ENCODE measurements at regions not wholly inside any gene's neighbourhood (a gene's known extent, or its start where the extent isn't known, plus 50 kb on each side); places are given as distances from the start of the nearest gene placed in this dataset.

DNA sequence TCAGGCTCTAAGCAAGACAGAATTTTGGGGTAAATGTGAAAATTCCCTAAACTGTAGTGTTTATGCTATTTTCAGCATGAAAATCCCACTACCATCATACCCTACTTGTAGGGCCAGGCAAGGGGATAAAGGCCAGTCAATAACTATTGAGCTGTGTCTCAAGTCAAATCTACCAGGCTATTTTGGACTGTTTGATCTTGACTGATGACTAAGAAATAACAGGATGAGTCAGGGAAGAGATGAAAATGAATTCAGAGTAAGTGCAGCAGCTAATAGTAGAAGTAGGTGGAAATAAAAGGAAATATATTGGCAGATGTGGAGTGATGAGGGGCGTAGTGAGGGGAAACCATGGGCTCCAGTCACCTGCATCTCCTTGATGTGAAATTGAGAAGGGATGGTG lies 225.8 kb upstream of the PHYHIPL start (continued):
- no peak for TF ChIP-seq REST (IDR thresholded peaks at IDR 0.05; ENCODE audit: low read depth, low read length)

GRCh38 chr10:58951087-58951486 lies 225.4 kb upstream of the PHYHIPL start:
- WGBS (ENCODE audit: low lambda C conversion rate), result 80% methylated on average over 1 of the region's 1 CpG
- Histone ChIP-seq H3F3A (replicated peaks; ENCODE audit: insufficient read depth) (no peaks in the 10 kb centered on the region), H3K4me3 (ENCODE audit: low read depth in 2 of 2, low read length in 1 of 2) (no peak overlapping the region), H3K9ac (no peak overlapping the region), H3K4me1 (ENCODE audit: control insufficient read depth in 1 of 2, insufficient read depth in 2 of 2, low read depth in 1 of 2, low read length in 1 of 2) (peaks cover 0 to 2% of the 10 kb centered on the region in 2 experiments; a peak in 2 of 4 replicates), H4K20me1 (ENCODE audit: insufficient read depth) (no peaks in the 10 kb centered on the region), H3K36me3 (replicated peaks in 1 of 2; ENCODE audit: control insufficient read depth in 1 of 2, insufficient read depth in 2 of 2, low read length in 1 of 2) (no peaks in the 10 kb centered on the region), H3K79me2 (ENCODE audit: insufficient read depth) (no peaks in the 10 kb centered on the region), H3K9me3 (no peaks in the 10 kb centered on the region), H3K4me2 (no peak overlapping the region), H3K9me2 (no peaks in the 10 kb centered on the region), H2AFZ (ENCODE audit: low read depth) (no peak overlapping the region), H3K27ac (ENCODE audit: low read depth in 2 of 2, low read length in 1 of 2) (no peak overlapping the region), H3K27me3 (ENCODE audit: insufficient read depth) (no peaks in the 10 kb centered on the region)
- TF ChIP-seq EZH2phosphoT487 (IDR thresholded peaks at IDR 0.05; ENCODE audit: borderline replicate concordance, low read depth) (no peak), MXI1 (IDR thresholded peaks at IDR 0.05; ENCODE audit: low read depth, low read length) (no peak), RXRA (IDR thresholded peaks at IDR 0.05; ENCODE audit: borderline replicate concordance, low read depth) (no peak), RCOR1 (IDR thresholded peaks at IDR 0.05; ENCODE audit: low read length) (no peak), SMC3 (IDR thresholded peaks at IDR 0.05; ENCODE audit: low read depth, low read length) (no peak), CHD2 (IDR thresholded peaks at IDR 0.05; ENCODE audit: low read length, partially characterized antibody) (no peak), POLR2AphosphoS5 (IDR thresholded peaks at IDR 0.05; ENCODE audit: low read depth, low read length) (no peak), NRF1 (IDR thresholded peaks at IDR 0.05; ENCODE audit: low read depth, low read length) (no peak), MEF2A (IDR thresholded peaks at IDR 0.05; ENCODE audit: borderline replicate concordance, low read depth) (no peak), ELF1 (IDR thresholded peaks at IDR 0.05) (no peak), REST (IDR thresholded peaks at IDR 0.05; ENCODE audit: low read depth, low read length) (no peak), GATA2 (CRISPR knock-in tag; IDR thresholded peaks at IDR 0.05) (no peak), FOXM1 (IDR thresholded peaks at IDR 0.05; ENCODE audit: low read depth) (no peak), PBX3 (IDR thresholded peaks at IDR 0.05) (no peak), RFX5 (IDR thresholded peaks at IDR 0.05; ENCODE audit: low read length) (no peak), TCF12 (IDR thresholded peaks at IDR 0.05) (no peak), TAF1 (IDR thresholded peaks at IDR 0.05; ENCODE audit: borderline replicate concordance, low read depth, low read length) (no peak)
- TF ChIP-seq, protein P1, sequence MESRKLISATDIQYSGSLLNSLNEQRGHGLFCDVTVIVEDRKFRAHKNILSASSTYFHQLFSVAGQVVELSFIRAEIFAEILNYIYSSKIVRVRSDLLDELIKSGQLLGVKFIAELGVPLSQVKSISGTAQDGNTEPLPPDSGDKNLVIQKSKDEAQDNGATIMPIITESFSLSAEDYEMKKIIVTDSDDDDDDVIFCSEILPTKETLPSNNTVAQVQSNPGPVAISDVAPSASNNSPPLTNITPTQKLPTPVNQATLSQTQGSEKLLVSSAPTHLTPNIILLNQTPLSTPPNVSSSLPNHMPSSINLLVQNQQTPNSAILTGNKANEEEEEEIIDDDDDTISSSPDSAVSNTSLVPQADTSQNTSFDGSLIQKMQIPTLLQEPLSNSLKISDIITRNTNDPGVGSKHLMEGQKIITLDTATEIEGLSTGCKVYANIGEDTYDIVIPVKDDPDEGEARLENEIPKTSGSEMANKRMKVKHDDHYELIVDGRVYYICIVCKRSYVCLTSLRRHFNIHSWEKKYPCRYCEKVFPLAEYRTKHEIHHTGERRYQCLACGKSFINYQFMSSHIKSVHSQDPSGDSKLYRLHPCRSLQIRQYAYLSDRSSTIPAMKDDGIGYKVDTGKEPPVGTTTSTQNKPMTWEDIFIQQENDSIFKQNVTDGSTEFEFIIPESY (IDR thresholded peaks at IDR 0.05; ENCODE audit: borderline replicate concordance, low read depth), result no peak
- TF ChIP-seq, protein P2, sequence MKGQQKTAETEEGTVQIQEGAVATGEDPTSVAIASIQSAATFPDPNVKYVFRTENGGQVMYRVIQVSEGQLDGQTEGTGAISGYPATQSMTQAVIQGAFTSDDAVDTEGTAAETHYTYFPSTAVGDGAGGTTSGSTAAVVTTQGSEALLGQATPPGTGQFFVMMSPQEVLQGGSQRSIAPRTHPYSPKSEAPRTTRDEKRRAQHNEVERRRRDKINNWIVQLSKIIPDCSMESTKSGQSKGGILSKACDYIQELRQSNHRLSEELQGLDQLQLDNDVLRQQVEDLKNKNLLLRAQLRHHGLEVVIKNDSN (IDR thresholded peaks at IDR 0.05; ENCODE audit: borderline replicate concordance, low read depth), result no peak
- ChIA-PET POLR2A (no interaction called here), CTCF (interaction anchor here (0.8 to 3.2 kb wide), 8 partner anchors 8 to 672 kb away, joined by 3 to 34 read pairs (median 12); partner anchors contain the start of gene PHYHIPL)
- DNase-seq, result no peak
